MCF 10A (cell line): ENCODE measurements at regions not wholly inside any gene's neighbourhood (a gene's known extent, or its start where the extent isn't known, plus 50 kb on each side); places are given as distances from the start of the nearest gene placed in this dataset.

ENCODE experiments used
- BruUV-seq: library from RNA; stranded (reverse); fragments of 400-500 nt; replicated peaks from 2 replicates; lab custom pipeline; 2021; lab: Mats Ljungman, UMichigan
- CTCF ChIA-PET: fragments of 300-600 bp; sonication (Branson Sonifier 250); formaldehyde crosslinking; extraction: SDS; loops from one replicate; lab custom pipeline; 2021; ENCODE audit warnings: antibody characterized with exemption, inconsistent platforms; lab: Yijun Ruan, JAX
- POLR2A ChIA-PET: fragments of 300-600, 350-650 bp; sonication (Branson Sonifier 250); formaldehyde crosslinking; extraction: SDS; loops from one replicate; lab custom pipeline; 2020; ENCODE audit warnings: antibody characterized with exemption, inconsistent platforms; lab: Yijun Ruan, JAX
- DNase-seq: peaks from one replicate; pipeline ENCODE4 v3.0.0-alpha.2; 2018; ENCODE audit not compliant: unreplicated experiment
- H3K27ac Mint-ChIP-seq: one replicate; pipeline ENCODE4 v1.8.0; 2022; ENCODE audit warnings: mild to moderate bottlenecking, low read depth, mixed read lengths; ENCODE audit not compliant: unreplicated experiment
- H3K27me3 Mint-ChIP-seq: one replicate; pipeline ENCODE4 v1.8.0; 2022; ENCODE audit warnings: mixed read lengths; ENCODE audit not compliant: insufficient read depth, unreplicated experiment
- H3K36me3 Mint-ChIP-seq: one replicate; pipeline ENCODE4 v1.8.0; 2022; ENCODE audit warnings: mild to moderate bottlenecking, moderate library complexity, mixed read lengths; ENCODE audit not compliant: insufficient read depth, unreplicated experiment
- H3K4me1 Mint-ChIP-seq: one replicate; pipeline ENCODE4 v1.8.0; 2022; ENCODE audit warnings: mixed read lengths; ENCODE audit not compliant: insufficient read depth, unreplicated experiment
- H3K4me3 Mint-ChIP-seq: one replicate; pipeline ENCODE4 v1.8.0; 2022; ENCODE audit warnings: mild to moderate bottlenecking, moderate library complexity, mixed read lengths; ENCODE audit not compliant: unreplicated experiment
- H3K9me3 Mint-ChIP-seq: one replicate; pipeline ENCODE4 v1.8.0; 2022; ENCODE audit warnings: mixed read lengths; ENCODE audit not compliant: unreplicated experiment
- CTCF ChIP-seq: fragments of 200-600 bp; IDR thresholded peaks from one replicate; pipeline ENCODE4 v1.8.0; 2022; ENCODE audit warnings: antibody characterized with exemption, mild to moderate bottlenecking; ENCODE audit not compliant: unreplicated experiment
- intact Hi-C: fragments of 100-400 bp; cut with micrococcal nuclease; formaldehyde crosslinking; loops from 2 replicates; pipeline ENCODE4 v1.14.1; 2022

- no peak for DNase-seq
- Mint-ChIP-seq H3K27me3 (peaks cover 44% of the 10 kb centered on the region), H3K27ac (no peak overlapping the region), H3K4me3 (no peak overlapping the region), H3K4me1 (no peaks in the 10 kb centered on the region), H3K9me3 (no peaks in the 10 kb centered on the region), H3K36me3 (no peaks in the 10 kb centered on the region)
- intact Hi-C loops, result no loop called here
- ChIA-PET CTCF (interaction anchor here (0.7 kb wide), 1 partner anchor 356 kb away, joined by 3 read pairs; no protein-coding TSS in a partner anchor), POLR2A (interaction anchor here (0.7 kb wide), 1 partner anchor 85 kb away, joined by 3 read pairs; no protein-coding TSS in a partner anchor)
- TF ChIP-seq CTCF, result no peak
- no TSS peak for BruUV-seq
Observed at GRCh38 chr6:939526-940252, 246.8 kb upstream of the EXOC2 start.

GRCh38 chr6:938916-939315 is 246.0 kb upstream of the EXOC2 start:
- intact Hi-C loops, result no loop called here
- no TSS peak for BruUV-seq
- CTCF ChIA-PET, result no interaction called here

GRCh38 chr6:938271-938905 is 245.4 kb upstream of the EXOC2 start:
- intact Hi-C loops, result no loop called here
- CTCF ChIA-PET, result interaction anchor here (0.5 kb wide), 1 partner anchor 331 kb away, joined by 3 read pairs; no protein-coding TSS in a partner anchor
- Mint-ChIP-seq H3K9me3 (no peaks in the 10 kb centered on the region), H3K27me3 (peaks cover 57% of the 10 kb centered on the region), H3K36me3 (no peaks in the 10 kb centered on the region), H3K27ac (no peak overlapping the region), H3K4me3 (no peak overlapping the region), H3K4me1 (no peaks in the 10 kb centered on the region)
- DNase-seq, result no peak
- POLR2A ChIA-PET, result interaction anchor here (0.6 to 0.7 kb wide), 2 partner anchors 18 to 25 kb away, joined by 4 read pairs; no protein-coding TSS in a partner anchor
- no TSS peak for BruUV-seq
- no peak for TF ChIP-seq CTCF

More at GRCh38 chr6:938916-939315, 246.0 kb upstream of the EXOC2 start:
- no peaks in the 10 kb centered on the region for H3K4me1 Mint-ChIP-seq
- H3K36me3 Mint-ChIP-seq, result no peaks in the 10 kb centered on the region
- POLR2A ChIA-PET, result interaction anchor here (0.7 kb wide), 2 partner anchors 26 to 86 kb away, joined by 3 to 4 read pairs; no protein-coding TSS in a partner anchor
- H3K4me3 Mint-ChIP-seq, result no peak overlapping the region
- TF ChIP-seq CTCF, result no peak
- no peak for DNase-seq
- H3K9me3 Mint-ChIP-seq, result no peaks in the 10 kb centered on the region
- H3K27ac Mint-ChIP-seq, result no peak overlapping the region
- H3K27me3 Mint-ChIP-seq, result peaks cover 52% of the 10 kb centered on the region

- Mint-ChIP-seq H3K9me3 (no peaks in the 10 kb centered on the region), H3K27me3 (peaks cover 59% of the 10 kb centered on the region), H3K4me1 (no peaks in the 10 kb centered on the region), H3K27ac (no peak overlapping the region), H3K36me3 (no peaks in the 10 kb centered on the region), H3K4me3 (no peak overlapping the region)
- no peak for DNase-seq
- CTCF ChIA-PET, result no interaction called here
- TF ChIP-seq CTCF, result no peak
- no TSS peak for BruUV-seq
- intact Hi-C loops, result no loop called here
- POLR2A ChIA-PET, result no interaction called here
Observed at GRCh38 chr6:935582-935981, 242.6 kb upstream of the EXOC2 start.
